Endodermal cell (in vitro differentiated cells): ENCODE measurements at regions not wholly inside any gene's neighbourhood (a gene's known extent, or its start where the extent isn't known, plus 50 kb on each side); places are given as distances from the start of the nearest gene placed in this dataset.

Experiments used
- DNase-seq: peaks from one replicate; pipeline ENCODE4 v3.0.0-alpha.2; 2017
- H3K27ac ChIP-seq: 2 replicates; pipeline ENCODE4 v1.5.1; 2013; ENCODE audit warnings: mild to moderate bottlenecking, low read depth, low read length, moderate library complexity
- H3K27me3 ChIP-seq: 2 replicates; pipeline ENCODE4 v1.6.1; 2013; ENCODE audit warnings: mild to moderate bottlenecking, low read length, moderate library complexity; ENCODE audit not compliant: insufficient read depth, control insufficient read depth, poor library complexity, severe bottlenecking
- H3K36me3 ChIP-seq: 2 replicates; pipeline ENCODE4 v1.7.0; 2013; ENCODE audit warnings: mild to moderate bottlenecking, low read length, moderate library complexity; ENCODE audit not compliant: control insufficient read depth, insufficient read depth
- H3K4me1 ChIP-seq: one replicate; pipeline ENCODE4 v1.7.0; 2013; ENCODE audit warnings: low read length; ENCODE audit not compliant: control insufficient read depth, insufficient read depth
- H3K4me3 ChIP-seq: 2 replicates; pipeline ENCODE4 v1.5.1; 2013; ENCODE audit warnings: mild to moderate bottlenecking, low read length, moderate library complexity
- H3K9ac ChIP-seq: 2 replicates; pipeline ENCODE4 v1.6.1; 2013; ENCODE audit warnings: mild to moderate bottlenecking, low read length, moderate library complexity; ENCODE audit not compliant: poor library complexity, severe bottlenecking; ENCODE audit errors: extremely low read depth
- H3K9me3 ChIP-seq: 2 replicates; pipeline ENCODE4 v1.6.1; 2013; ENCODE audit warnings: mild to moderate bottlenecking, low read length, moderate library complexity; ENCODE audit not compliant: control insufficient read depth
- H3K27ac Mint-ChIP-seq: 2 replicates; pipeline ENCODE4 v1.8.0; 2020; ENCODE audit warnings: mixed read lengths
- H3K27me3 Mint-ChIP-seq: 2 replicates; pipeline ENCODE4 v1.8.0; 2021; ENCODE audit warnings: mild to moderate bottlenecking, mixed read lengths; ENCODE audit not compliant: insufficient read depth
- H3K36me3 Mint-ChIP-seq: 2 replicates; pipeline ENCODE4 v1.8.0; 2020; ENCODE audit warnings: low read depth, mixed read lengths
- H3K4me1 Mint-ChIP-seq: 2 replicates; pipeline ENCODE4 v1.8.0; 2020; ENCODE audit warnings: mixed read lengths
- H3K4me3 Mint-ChIP-seq: 2 replicates; pipeline ENCODE4 v1.8.0; 2020; ENCODE audit warnings: mild to moderate bottlenecking, moderate library complexity, mixed read lengths
- H3K9me3 Mint-ChIP-seq: 2 replicates; pipeline ENCODE4 v1.8.0; 2020; ENCODE audit warnings: mild to moderate bottlenecking, mixed read lengths
- WGBS, 2 experiments: methylation state at CpG; one replicate each; pipeline versions ENCODE4 v1.1.5 to v1.1.7; 2013; ENCODE audit warnings: missing lambda C conversion rate in 2 of 2, mixed read lengths in 1 of 2; ENCODE audit not compliant: insufficient coverage in 1 of 2, insufficient read length in 1 of 2; 5-methylcytosine and 5-hydroxymethylcytosine counted together
- TF ChIP-seq, protein P1 (sequence below): fragments of 200-600 bp; sonication (generic); conservative IDR thresholded peaks from 2 replicates; pipeline ENCODE4 v1.5.0; 2021; ENCODE audit warnings: antibody characterized with exemption, mild to moderate bottlenecking

DNA sequence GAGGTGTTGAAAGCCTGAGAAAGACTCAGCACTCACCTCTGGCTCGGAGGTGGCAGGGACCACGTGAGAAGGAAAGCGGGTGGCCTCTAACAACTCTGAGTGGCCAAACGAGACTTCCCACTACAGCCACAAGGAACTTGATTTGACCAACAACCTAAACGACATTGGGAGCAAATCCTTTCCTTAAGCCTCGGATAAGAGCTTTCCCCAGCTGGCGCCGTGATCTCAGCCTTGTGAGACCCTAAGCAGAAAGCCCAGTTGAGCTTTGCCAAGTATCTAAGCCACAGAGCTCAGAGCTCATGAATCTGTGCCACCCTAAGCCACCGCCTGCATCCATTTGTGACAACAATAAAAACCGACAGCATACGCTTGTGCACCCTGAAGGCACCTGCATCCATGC lies 636.0 kb downstream of the TBC1D22A start:
- no peak overlapping the region for H3K4me3 ChIP-seq
- DNase-seq, result no peak
- H3K4me1 ChIP-seq, result no peaks in the 10 kb centered on the region
- H3K4me1 Mint-ChIP-seq, result no peaks in the 10 kb centered on the region
- 76 to 87% methylated on average over 7 to 11 of the region's 11 CpGs for whole genome bisulfite sequencing, 2 experiments
- H3K27ac Mint-ChIP-seq, result no peak overlapping the region
- H3K27me3 Mint-ChIP-seq, result no peaks in the 10 kb centered on the region
- H3K9ac ChIP-seq, result no peak overlapping the region
- no peaks in the 10 kb centered on the region for H3K36me3 Mint-ChIP-seq
- no peaks in the 10 kb centered on the region for H3K27me3 ChIP-seq
- H3K36me3 ChIP-seq, result no peaks in the 10 kb centered on the region
- peaks cover 34% of the 10 kb centered on the region for H3K9me3 Mint-ChIP-seq
- TF ChIP-seq, protein P1, sequence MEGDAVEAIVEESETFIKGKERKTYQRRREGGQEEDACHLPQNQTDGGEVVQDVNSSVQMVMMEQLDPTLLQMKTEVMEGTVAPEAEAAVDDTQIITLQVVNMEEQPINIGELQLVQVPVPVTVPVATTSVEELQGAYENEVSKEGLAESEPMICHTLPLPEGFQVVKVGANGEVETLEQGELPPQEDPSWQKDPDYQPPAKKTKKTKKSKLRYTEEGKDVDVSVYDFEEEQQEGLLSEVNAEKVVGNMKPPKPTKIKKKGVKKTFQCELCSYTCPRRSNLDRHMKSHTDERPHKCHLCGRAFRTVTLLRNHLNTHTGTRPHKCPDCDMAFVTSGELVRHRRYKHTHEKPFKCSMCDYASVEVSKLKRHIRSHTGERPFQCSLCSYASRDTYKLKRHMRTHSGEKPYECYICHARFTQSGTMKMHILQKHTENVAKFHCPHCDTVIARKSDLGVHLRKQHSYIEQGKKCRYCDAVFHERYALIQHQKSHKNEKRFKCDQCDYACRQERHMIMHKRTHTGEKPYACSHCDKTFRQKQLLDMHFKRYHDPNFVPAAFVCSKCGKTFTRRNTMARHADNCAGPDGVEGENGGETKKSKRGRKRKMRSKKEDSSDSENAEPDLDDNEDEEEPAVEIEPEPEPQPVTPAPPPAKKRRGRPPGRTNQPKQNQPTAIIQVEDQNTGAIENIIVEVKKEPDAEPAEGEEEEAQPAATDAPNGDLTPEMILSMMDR, result no peak
- peaks cover 54% of the 10 kb centered on the region for H3K9me3 ChIP-seq
- no peak overlapping the region for H3K4me3 Mint-ChIP-seq
- no peak overlapping the region for H3K27ac ChIP-seq

DNA sequence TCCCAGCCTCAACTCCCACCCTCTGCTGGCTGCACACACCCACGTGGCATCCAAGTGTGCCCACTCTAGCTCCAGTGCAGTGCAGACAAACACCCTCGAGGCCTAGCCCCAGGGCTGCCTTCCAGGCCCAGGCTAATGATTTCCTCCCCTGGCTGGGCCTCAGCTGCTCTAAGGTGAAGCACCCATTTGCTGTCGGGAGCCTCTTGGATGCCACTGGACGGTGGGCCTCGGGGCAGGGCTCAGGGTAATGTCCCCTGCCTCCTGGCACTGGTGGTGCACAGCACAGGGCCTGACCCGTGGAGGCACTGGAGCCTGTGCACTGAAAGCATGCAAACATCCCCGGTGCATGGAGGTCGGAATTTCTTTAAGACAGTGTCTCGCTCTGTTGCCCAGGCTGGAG lies 635.2 kb downstream of the TBC1D22A start:
- TF ChIP-seq, protein P1, result no peak
- no peaks in the 10 kb centered on the region for H3K4me1 ChIP-seq
- DNase-seq, result no peak
- WGBS, 2 experiments, result 67 to 78% methylated on average over 7 to 9 of the region's 9 CpGs
- no peak overlapping the region for H3K27ac ChIP-seq
- no peaks in the 10 kb centered on the region for H3K4me1 Mint-ChIP-seq
- no peak overlapping the region for H3K4me3 ChIP-seq
- H3K4me3 Mint-ChIP-seq, result no peak overlapping the region
- peaks cover 56% of the 10 kb centered on the region for H3K9me3 ChIP-seq
- no peaks in the 10 kb centered on the region for H3K36me3 ChIP-seq
- no peaks in the 10 kb centered on the region for H3K27me3 Mint-ChIP-seq
- no peak overlapping the region for H3K27ac Mint-ChIP-seq
- H3K9me3 Mint-ChIP-seq, result peaks cover 26% of the 10 kb centered on the region
- H3K27me3 ChIP-seq, result no peaks in the 10 kb centered on the region
- no peaks in the 10 kb centered on the region for H3K36me3 Mint-ChIP-seq
- no peak overlapping the region for H3K9ac ChIP-seq

DNA sequence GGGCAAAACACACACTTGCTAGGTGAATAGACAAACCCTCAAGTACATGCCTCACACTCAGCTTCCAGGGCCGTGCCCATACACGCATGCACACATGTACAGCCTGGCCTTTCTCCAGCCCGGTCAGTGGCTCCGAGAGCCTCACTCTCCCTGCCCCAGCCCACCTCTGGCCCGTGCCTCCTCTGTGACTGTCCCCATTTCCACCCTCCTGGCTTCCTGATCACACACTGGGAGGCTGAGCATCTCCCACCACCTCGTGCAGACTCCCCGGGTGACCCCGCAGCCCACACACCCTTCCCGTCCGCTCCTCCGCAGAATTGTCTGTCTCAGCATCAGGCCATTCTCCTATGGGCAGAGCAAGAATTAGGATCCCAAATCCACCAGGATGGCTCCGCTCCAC lies 634.1 kb downstream of the TBC1D22A start:
- Histone ChIP-seq H3K9ac (no peak overlapping the region), H3K4me3 (no peak overlapping the region), H3K4me1 (no peaks in the 10 kb centered on the region), H3K27me3 (no peaks in the 10 kb centered on the region), H3K27ac (no peak overlapping the region), H3K9me3 (peaks cover 62% of the 10 kb centered on the region), H3K36me3 (no peaks in the 10 kb centered on the region)
- Mint-ChIP-seq H3K36me3 (no peaks in the 10 kb centered on the region), H3K4me3 (no peak overlapping the region), H3K27me3 (no peaks in the 10 kb centered on the region), H3K4me1 (no peaks in the 10 kb centered on the region), H3K9me3 (peaks cover 16% of the 10 kb centered on the region), H3K27ac (no peak overlapping the region)
- WGBS, 2 experiments, result 86 to 88% methylated on average over 10 to 12 of the region's 12 CpGs
- DNase-seq, result no peak
- TF ChIP-seq, protein P1, result no peak
